ENCODE measurements at regions not wholly inside any gene's neighbourhood (a gene's known extent, or its start where the extent isn't known, plus 50 kb on each side); places are given as distances from the start of the nearest gene placed in this dataset.

DNA sequence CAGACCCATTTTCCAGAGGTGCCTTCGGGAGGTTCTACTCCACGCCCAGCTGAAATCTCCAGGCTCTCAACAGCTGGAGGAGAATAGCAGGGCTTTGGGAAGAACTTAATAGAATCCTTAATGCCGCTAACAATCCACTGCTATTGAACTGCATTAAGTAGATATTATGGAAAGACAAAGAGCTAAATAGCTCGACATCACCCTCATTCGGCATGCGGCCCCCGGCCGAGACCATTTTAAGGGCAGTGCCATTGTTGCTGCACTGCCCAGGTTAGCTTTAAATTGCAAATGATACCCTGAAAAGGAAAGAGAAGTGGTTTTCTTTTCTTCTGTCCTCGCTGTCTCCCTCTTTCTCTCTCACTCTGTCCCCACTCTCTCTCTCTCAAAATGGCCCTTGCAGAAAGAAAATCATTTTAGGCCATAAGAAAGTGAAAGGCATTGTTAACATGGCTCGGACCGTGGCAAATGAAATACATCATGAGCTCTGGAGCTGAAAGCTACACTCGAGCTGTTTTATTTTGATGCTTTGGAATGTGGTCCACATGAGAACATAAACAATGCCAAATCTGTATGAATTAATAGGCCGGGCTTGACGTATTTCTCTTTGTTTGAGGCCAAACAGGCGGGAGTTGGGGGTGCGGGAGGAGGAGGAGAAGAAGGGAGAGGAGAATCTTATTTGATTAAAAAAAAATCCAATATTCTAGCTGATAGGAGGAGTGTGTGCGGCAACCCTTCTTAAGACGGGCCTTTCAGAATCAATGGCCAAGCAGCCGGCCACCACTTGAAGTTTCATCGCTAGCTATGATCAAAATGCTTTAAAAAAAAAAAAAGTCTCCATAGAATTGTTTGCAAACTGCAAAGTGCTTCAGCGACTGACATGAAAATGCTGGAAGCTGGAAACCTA is 298.8 kb upstream of the IRX3 start:
- ChIA-PET CTCF (interaction anchor here (0.6 kb wide), 1 partner anchor 28 kb away, joined by 4 read pairs; no protein-coding TSS in a partner anchor), POLR2A (no interaction called here)
- no peak for TF ChIP-seq CTCF (IDR thresholded peaks at IDR 0.05; ENCODE audit: insufficient read depth, low read depth, low read length)
- DNase-seq (ENCODE audit: low read depth), result no peak
- Histone ChIP-seq H3K4me3 (ENCODE audit: low read depth, low read length) (no peak overlapping the region), H3K36me3 (ENCODE audit: control insufficient read depth, insufficient read depth, low read length) (no peaks in the 10 kb centered on the region), H3K27me3 (ENCODE audit: control insufficient read depth, insufficient read depth, low read length) (no peaks in the 10 kb centered on the region)

- ChIA-PET POLR2A (no interaction called here), CTCF (no interaction called here)
- no peak for DNase-seq (ENCODE audit: low read depth)
- no peak overlapping the region for H3K4me3 ChIP-seq (ENCODE audit: low read depth, low read length)
- H3K36me3 ChIP-seq (ENCODE audit: control insufficient read depth, insufficient read depth, low read length), result no peaks in the 10 kb centered on the region
- no peak for TF ChIP-seq CTCF (IDR thresholded peaks at IDR 0.05; ENCODE audit: insufficient read depth, low read depth, low read length)
- no peaks in the 10 kb centered on the region for H3K27me3 ChIP-seq (ENCODE audit: control insufficient read depth, insufficient read depth, low read length)
These were observed 297.5 kb upstream of the IRX3 start for GRCh38 chr16:54584121-54584520.

DNA sequence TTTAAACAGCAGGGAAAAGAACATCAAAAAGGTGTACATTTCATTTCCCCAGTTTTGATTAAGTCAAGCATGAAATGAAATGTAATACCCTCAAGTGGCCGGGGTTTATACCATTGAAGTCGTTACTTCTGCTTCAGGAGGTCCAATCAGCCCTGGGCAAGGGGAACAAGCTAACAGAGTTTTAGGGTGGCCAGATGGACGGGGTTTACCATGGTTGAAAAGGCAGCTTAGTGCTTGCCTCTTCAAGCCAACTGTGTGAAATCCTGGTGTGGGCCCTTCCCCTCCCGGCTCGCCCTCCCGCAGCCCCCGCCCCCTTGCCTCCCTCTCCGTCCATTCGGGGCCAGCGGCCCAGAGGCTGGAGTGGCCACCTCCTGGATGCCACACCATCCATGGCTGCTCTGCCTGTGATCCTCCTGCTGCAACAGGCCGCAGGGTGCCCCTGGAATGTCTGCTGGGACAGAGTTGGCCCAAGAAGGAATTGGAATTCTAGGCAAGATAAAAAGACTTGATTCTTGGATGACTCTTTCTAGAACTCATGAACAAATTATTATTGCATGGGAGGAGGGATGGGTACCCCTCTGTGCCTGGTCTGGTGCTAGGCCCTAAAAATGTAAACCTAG is 296.2 kb upstream of the IRX3 start:
- no peak for DNase-seq (ENCODE audit: low read depth)
- Histone ChIP-seq H3K4me3 (ENCODE audit: low read depth, low read length) (no peak overlapping the region), H3K36me3 (ENCODE audit: control insufficient read depth, insufficient read depth, low read length) (no peaks in the 10 kb centered on the region), H3K27me3 (ENCODE audit: control insufficient read depth, insufficient read depth, low read length) (no peaks in the 10 kb centered on the region)
- no peak for TF ChIP-seq CTCF (IDR thresholded peaks at IDR 0.05; ENCODE audit: insufficient read depth, low read depth, low read length)
- ChIA-PET POLR2A (no interaction called here), CTCF (no interaction called here)

GRCh38 chr16:54579106-54579728 is 292.6 kb upstream of the IRX3 start:
- CTCF ChIA-PET, result no interaction called here
- DNase-seq (ENCODE audit: low read depth), result no peak
- H3K27me3 ChIP-seq (ENCODE audit: control insufficient read depth, insufficient read depth, low read length), result no peaks in the 10 kb centered on the region; the same call in 1 of the 2 replicates
- no peak for TF ChIP-seq CTCF (IDR thresholded peaks at IDR 0.05; ENCODE audit: insufficient read depth, low read depth, low read length)
- no peaks in the 10 kb centered on the region for H3K36me3 ChIP-seq (ENCODE audit: control insufficient read depth, insufficient read depth, low read length)
- no peak overlapping the region for H3K4me3 ChIP-seq (ENCODE audit: low read depth, low read length)
- POLR2A ChIA-PET, result no interaction called here

DNA sequence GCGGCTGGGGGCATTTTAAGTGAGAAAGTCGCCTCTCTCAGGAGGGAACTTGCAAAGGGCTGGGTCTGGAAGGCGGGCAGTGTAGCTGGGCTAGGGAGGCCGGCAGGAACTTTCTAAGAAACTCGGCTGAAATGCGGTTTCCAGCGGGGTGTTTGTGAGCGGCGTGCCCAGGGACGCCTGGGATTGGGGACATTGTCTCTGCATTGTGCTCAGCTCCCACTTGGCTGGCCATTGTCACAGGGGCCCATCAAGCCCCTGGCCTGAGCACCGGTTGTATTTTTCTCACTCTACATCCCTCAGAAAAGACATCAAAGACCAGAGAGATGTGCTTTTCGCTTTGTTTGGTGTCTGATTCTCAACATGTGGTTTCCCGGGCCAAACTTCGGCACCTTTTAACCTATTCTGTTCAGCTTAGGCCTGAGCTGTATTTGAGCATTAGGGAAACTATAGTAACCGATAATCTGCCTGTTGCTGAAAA is 291.1 kb upstream of the IRX3 start:
- CTCF ChIA-PET, result interaction anchor here (2.0 kb wide), 1 partner anchor 13 kb away, joined by 6 read pairs; no protein-coding TSS in a partner anchor

More for the DNA sequence above, 291.1 kb upstream of the IRX3 start:
- Histone ChIP-seq H3K4me3 (ENCODE audit: low read depth, low read length) (no peak overlapping the region), H3K27me3 (ENCODE audit: control insufficient read depth, insufficient read depth, low read length) (no peaks in the 10 kb centered on the region; the same call in 1 of the 2 replicates), H3K36me3 (ENCODE audit: control insufficient read depth, insufficient read depth, low read length) (no peaks in the 10 kb centered on the region)
- no peak for TF ChIP-seq CTCF (IDR thresholded peaks at IDR 0.05; ENCODE audit: insufficient read depth, low read depth, low read length)
- POLR2A ChIA-PET, result no interaction called here
- no peak for DNase-seq (ENCODE audit: low read depth)

All from BJ (cell line).